GF-D8 (cell line): ENCODE measurements at regions not wholly inside any gene's neighbourhood (a gene's known extent, or its start where the extent isn't known, plus 50 kb on each side); places are given as distances from the start of the nearest gene placed in this dataset.
A peak's percentile ranks its signal among the peaks of the same experiment; 100 is the strongest.

Experiments used
- DNase-seq: peaks from one replicate; lab custom pipeline; 2025; lab: John Stamatoyannopoulos, UW

GRCh38 chr2:144333143-144333555 is 186.8 kb downstream of the ZEB2 start:
- no peak for DNase-seq

GRCh38 chr2:144332356-144333142 is 187.4 kb downstream of the ZEB2 start:
- DNase-seq = peak; percentile 75

GRCh38 chr2:144331674-144332355 is 188.1 kb downstream of the ZEB2 start:
- DNase-seq = peak; percentile 75

GRCh38 chr2:144330951-144331673 is 188.8 kb downstream of the ZEB2 start:
- DNase-seq = no peak

GRCh38 chr2:144329472-144329871 is 190.4 kb downstream of the ZEB2 start:
- no peak for DNase-seq

- DNase-seq = no peak
These were observed 191.0 kb downstream of the ZEB2 start for GRCh38 chr2:144328938-144329337.

GRCh38 chr2:144326825-144327224 is 193.1 kb downstream of the ZEB2 start:
- DNase-seq = no peak

GRCh38 chr2:144325086-144325485 is 194.8 kb downstream of the ZEB2 start:
- no peak for DNase-seq

GRCh38 chr2:144324446-144325045 is 195.4 kb downstream of the ZEB2 start:
- DNase-seq = no peak

- DNase-seq = no peak
These were observed 196.0 kb downstream of the ZEB2 start for GRCh38 chr2:144323946-144324345.

- no peak for DNase-seq
These were observed 197.5 kb downstream of the ZEB2 start for GRCh38 chr2:144322379-144322778.

- DNase-seq = peak; percentile 15
These were observed 199.4 kb downstream of the ZEB2 start for GRCh38 chr2:144320491-144320890.

- no peak for DNase-seq
These were observed 202.7 kb downstream of the ZEB2 start for GRCh38 chr2:144317071-144317738.

GRCh38 chr2:144310889-144311608 is 208.9 kb downstream of the ZEB2 start:
- no peak for DNase-seq

GRCh38 chr2:144310484-144310883 is 209.4 kb downstream of the ZEB2 start:
- no peak for DNase-seq

- DNase-seq = no peak
These were observed 212.2 kb downstream of the ZEB2 start for GRCh38 chr2:144307711-144308110.

- no peak for DNase-seq
These were observed 215.7 kb downstream of the ZEB2 start for GRCh38 chr2:144304202-144304601.

GRCh38 chr2:144300632-144301031 is 219.3 kb downstream of the ZEB2 start:
- no peak for DNase-seq

GRCh38 chr2:144290276-144290675 is 229.6 kb downstream of the ZEB2 start:
- DNase-seq = no peak

GRCh38 chr2:144288438-144288837 is 231.5 kb downstream of the ZEB2 start:
- no peak for DNase-seq

- DNase-seq = no peak
These were observed 234.6 kb downstream of the ZEB2 start for GRCh38 chr2:144285324-144285723.
